IMR-90 (cell line): ENCODE measurements at regions not wholly inside any gene's neighbourhood (a gene's known extent, or its start where the extent isn't known, plus 50 kb on each side); places are given as distances from the start of the nearest gene placed in this dataset.

Source experiments
- ATAC-seq: fragments of 200-7000 bp; cut with Tn5 transposase; 2 replicates; pipeline ENCODE4 v1.9.1; 2020; ENCODE audit warnings: low read depth, mild to moderate bottlenecking, moderate library complexity
- BruUV-seq: library from RNA; stranded (reverse); fragments of 400-500 nt; replicated peaks from 2 replicates; lab custom pipeline; 2021; lab: Mats Ljungman, UMichigan
- CTCF ChIA-PET: fragments of 300-600 bp; formaldehyde crosslinking; extraction: SDS; loops from one replicate; lab custom pipeline; 2021; ENCODE audit warnings: antibody characterized with exemption; lab: Yijun Ruan, JAX
- POLR2A ChIA-PET: fragments of 300-600 bp; sonication (Branson Sonifier 250); formaldehyde crosslinking; loops from one replicate; lab custom pipeline; 2022; ENCODE audit warnings: antibody characterized with exemption; ENCODE audit not compliant: unreplicated experiment; lab: Charles Lee
- DNase-seq: peaks from one replicate; pipeline ENCODE4 v3.0.0; 2013
- H2AFZ ChIP-seq: replicated peaks from 2 replicates; pipeline ENCODE3; 2013; ENCODE audit warnings: low read length, mild to moderate bottlenecking; ENCODE audit not compliant: poor library complexity
- H2AK5ac ChIP-seq: 2 replicates; pipeline ENCODE4 v1.6.1; 2013; ENCODE audit warnings: low read depth, low read length, inconsistent platforms
- H2AK9ac ChIP-seq: replicated peaks from 2 replicates; pipeline ENCODE3; 2013; ENCODE audit warnings: mild to moderate bottlenecking, low read depth, low read length, moderate library complexity; ENCODE audit not compliant: poor library complexity
- H2BK120ac ChIP-seq: 2 replicates; pipeline ENCODE4 v1.6.1; 2013; ENCODE audit warnings: low read depth, low read length, inconsistent platforms
- H2BK15ac ChIP-seq: 3 replicates; pipeline ENCODE4 v1.6.1; 2013; ENCODE audit warnings: low read depth, low read length, inconsistent platforms
- H2BK20ac ChIP-seq: 2 replicates; pipeline ENCODE4 v1.6.1; 2013; ENCODE audit warnings: low read depth, mild to moderate bottlenecking, inconsistent platforms, low read length, moderate library complexity
- H2BK5ac ChIP-seq: 2 replicates; pipeline ENCODE4 v1.6.1; 2013; ENCODE audit warnings: mild to moderate bottlenecking, low read depth, low read length, inconsistent platforms; ENCODE audit not compliant: poor library complexity, severe bottlenecking
- H3K14ac ChIP-seq: replicated peaks from 2 replicates; pipeline ENCODE4 v1.6.1; 2013; ENCODE audit warnings: low read depth, low read length, inconsistent platforms
- H3K18ac ChIP-seq: 2 replicates; pipeline ENCODE4 v1.6.1; 2013; ENCODE audit warnings: low read depth, low read length, control low read depth
- H3K23ac ChIP-seq: 2 replicates; pipeline ENCODE4 v1.6.1; 2013; ENCODE audit warnings: low read depth, low read length, inconsistent platforms
- H3K27ac ChIP-seq: 2 replicates; pipeline ENCODE4 v1.5.1; 2013; ENCODE audit warnings: mild to moderate bottlenecking, control low read depth, low read length; ENCODE audit not compliant: insufficient read depth
- H3K27me3 ChIP-seq: 2 replicates; pipeline ENCODE4 v1.6.1; 2013; ENCODE audit warnings: low read length; ENCODE audit not compliant: control insufficient read depth, insufficient read depth
- H3K36me3 ChIP-seq: 2 replicates; pipeline ENCODE4 v1.6.1; 2013; ENCODE audit warnings: low read length, mixed read lengths; ENCODE audit not compliant: control insufficient read depth, insufficient read depth
- H3K4ac ChIP-seq: 2 replicates; pipeline ENCODE4 v1.6.1; 2013; ENCODE audit warnings: low read depth, low read length, inconsistent platforms
- H3K4me1 ChIP-seq: 2 replicates; pipeline ENCODE4 v1.6.1; 2013; ENCODE audit warnings: low read length, mixed read lengths; ENCODE audit not compliant: control insufficient read depth, insufficient read depth
- H3K4me2 ChIP-seq: 2 replicates; pipeline ENCODE4 v1.6.1; 2013; ENCODE audit warnings: low read depth, mild to moderate bottlenecking, control low read depth, low read length, moderate library complexity
- H3K4me3 ChIP-seq: 2 replicates; pipeline ENCODE4 v1.5.1; 2013; ENCODE audit warnings: low read depth, mild to moderate bottlenecking, control low read depth, low read length, moderate library complexity; ENCODE audit not compliant: insufficient read depth
- H3K56ac ChIP-seq: 2 replicates; pipeline ENCODE4 v1.6.1; 2013; ENCODE audit warnings: low read length, inconsistent platforms; ENCODE audit not compliant: insufficient read depth; ENCODE audit errors: extremely low read depth
- H3K79me1 ChIP-seq, 2 experiments: 2 replicates each; pipeline ENCODE4 v1.6.1; 2013; ENCODE audit warnings: low read length in 2 of 2, inconsistent platforms in 1 of 2, low read depth in 1 of 2
- H3K9ac ChIP-seq: 2 replicates; pipeline ENCODE4 v1.6.1; 2013; ENCODE audit warnings: low read depth, low read length, control low read depth
- H3K9me1 ChIP-seq: 2 replicates; pipeline ENCODE4 v1.6.1; 2013; ENCODE audit warnings: low read length, inconsistent platforms; ENCODE audit not compliant: insufficient read depth
- H3K9me3 ChIP-seq: 2 replicates; pipeline ENCODE4 v1.6.1; 2013; ENCODE audit warnings: low read length; ENCODE audit not compliant: control insufficient read depth, insufficient read depth
- H4K20me1 ChIP-seq: 2 replicates; pipeline ENCODE4 v1.6.1; 2013; ENCODE audit warnings: low read length, inconsistent platforms; ENCODE audit not compliant: insufficient read depth
- H4K5ac ChIP-seq: 2 replicates; pipeline ENCODE4 v1.6.1; 2013; ENCODE audit warnings: mild to moderate bottlenecking, low read depth, low read length, control low read depth
- H4K8ac ChIP-seq, 2 experiments: 2 replicates each; pipeline ENCODE4 v1.6.1; 2013; ENCODE audit warnings: low read depth in 2 of 2, low read length in 2 of 2, control low read depth in 1 of 2, inconsistent platforms in 1 of 2
- H4K91ac ChIP-seq: 2 replicates; pipeline ENCODE4 v1.6.1; 2013; ENCODE audit warnings: low read depth, low read length, inconsistent platforms; ENCODE audit not compliant: insufficient read depth
- BHLHE40 ChIP-seq: fragments of 150-350 bp; IDR thresholded peaks from 2 replicates; pipeline ENCODE4 v1.6.1; 2016; ENCODE audit warnings: mild to moderate bottlenecking, low read depth, low read length
- CEBPB ChIP-seq: IDR thresholded peaks from 2 replicates; pipeline ENCODE4 v1.6.1; 2012; ENCODE audit warnings: low read depth, low read length, improper control_type of control experiment
- CHD1 ChIP-seq: IDR thresholded peaks from 2 replicates; pipeline ENCODE4 v1.6.1; 2012; ENCODE audit warnings: low read depth, low read length, improper control_type of control experiment
- MAZ ChIP-seq: IDR thresholded peaks from 2 replicates; pipeline ENCODE4 v1.6.1; 2012; ENCODE audit warnings: low read depth, mild to moderate bottlenecking, low read length, improper control_type of control experiment, moderate library complexity, borderline replicate concordance
- MXI1 ChIP-seq: IDR thresholded peaks from 2 replicates; pipeline ENCODE4 v1.6.1; 2012; ENCODE audit warnings: low read depth, mild to moderate bottlenecking, low read length, moderate library complexity, borderline replicate concordance
- POLR2A ChIP-seq: IDR thresholded peaks from 2 replicates; pipeline ENCODE4 v1.6.1; 2012; ENCODE audit warnings: mild to moderate bottlenecking, low read depth, low read length
- WGBS, 2 experiments: methylation state at CpG; one replicate each; pipeline versions ENCODE4 v1.1.5 to v1.1.7; 2013; ENCODE audit warnings: missing lambda C conversion rate in 2 of 2; ENCODE audit not compliant: insufficient read length in 1 of 2; ENCODE audit errors: extremely low coverage in 2 of 2; 5-methylcytosine and 5-hydroxymethylcytosine counted together
- dilution Hi-C: fragments of 300-500 bp; cut with HindIII; formaldehyde crosslinking; loops from one replicate; pipeline ENCODE4 v1.14.3; 2018; ENCODE audit warnings: low sequenced_read_pairs; ENCODE audit not compliant: unreplicated experiment
- in situ Hi-C: fragments of 300-500 bp; cut with MboI; formaldehyde crosslinking; loops from 3 replicates; pipeline ENCODE4 v1.14.3; 2019; ENCODE audit warnings: low sequenced_read_pairs, inconsistent platforms, mixed read lengths
- intact Hi-C: fragments of 100-400 bp; cut with micrococcal nuclease; formaldehyde crosslinking; loops from 2 replicates; pipeline ENCODE4 v1.10.0; 2022

- Histone ChIP-seq H3K4ac (no peak overlapping the region), H3K27ac (no peak overlapping the region), H2AK5ac (no peak overlapping the region), H3K14ac (no peak overlapping the region), H4K20me1 (no peaks in the 10 kb centered on the region), H3K9me3 (peaks cover 15% of the 10 kb centered on the region), H3K79me1 (no peaks in the 10 kb centered on the region), H2BK20ac (no peak overlapping the region), H4K5ac (no peak overlapping the region), H3K27me3 (no peaks in the 10 kb centered on the region), H2AK9ac (no peak overlapping the region), H3K56ac (no peak overlapping the region), H3K4me3 (no peak overlapping the region), H3K23ac (no peak overlapping the region), H3K36me3 (no peaks in the 10 kb centered on the region), H2BK15ac (no peak overlapping the region), H2BK5ac (no peak overlapping the region), H3K9ac (no peak overlapping the region), H3K4me2 (no peak overlapping the region), H3K18ac (no peak overlapping the region), H4K8ac (no peak overlapping the region), H4K91ac (no peak overlapping the region), H3K4me1 (no peaks in the 10 kb centered on the region), H2BK120ac (no peak overlapping the region), H2AFZ (no peak overlapping the region), H3K9me1 (no peaks in the 10 kb centered on the region)
- TF ChIP-seq MAZ = no peak
- no peak for TF ChIP-seq MXI1
- no peak for TF ChIP-seq POLR2A
- no peak for TF ChIP-seq BHLHE40
- TF ChIP-seq CHD1 = no peak
- no peak for TF ChIP-seq CEBPB
- DNase-seq (no peak), ATAC-seq (no peak)
- dilution Hi-C loops (no loop called here), intact Hi-C loops (no loop called here), in situ Hi-C loops (no loop called here)
- ChIA-PET CTCF (no interaction called here), POLR2A (no interaction called here)
- no TSS peak for BruUV-seq
- WGBS, 2 experiments = no CpG with 5 or more reads among the region's 3 CpGs
Measured at GRCh38 chr22:34604312-34604711, 461.6 kb upstream of the ISX start.
